ENCODE measurements at regions not wholly inside any gene's neighbourhood (a gene's known extent, or its start where the extent isn't known, plus 50 kb on each side); places are given as distances from the start of the nearest gene placed in this dataset.
A peak's percentile ranks its signal among the peaks of the same experiment; 100 is the strongest.

- no peaks in the 10 kb centered on the region for H3K36me3 ChIP-seq
- DNase-seq = no peak
Observed at GRCh38 chr3:180375831-180376230, 226.1 kb upstream of the TTC14 start.

GRCh38 chr3:180378496-180378895 lies 223.5 kb upstream of the TTC14 start:
- no peak for DNase-seq
- Histone ChIP-seq H3K4me3 (no peak overlapping the region), H3K9me3 (replicated peaks) (no peaks in the 10 kb centered on the region), H3K36me3 (no peaks in the 10 kb centered on the region), H3K27me3 (no peaks in the 10 kb centered on the region), H3K27ac (no peak overlapping the region), H3K4me1 (no peaks in the 10 kb centered on the region)

More at GRCh38 chr3:180375831-180376230, 226.1 kb upstream of the TTC14 start:
- Histone ChIP-seq H3K27ac (no peak overlapping the region), H3K9me3 (replicated peaks) (no peaks in the 10 kb centered on the region), H3K4me1 (no peaks in the 10 kb centered on the region), H3K27me3 (no peaks in the 10 kb centered on the region), H3K4me3 (no peak overlapping the region)

GRCh38 chr3:180382638-180383180 lies 219.3 kb upstream of the TTC14 start:
- Histone ChIP-seq H3K27ac (no peak overlapping the region), H3K27me3 (no peaks in the 10 kb centered on the region), H3K4me3 (no peak overlapping the region), H3K9me3 (replicated peaks) (no peaks in the 10 kb centered on the region), H3K4me1 (no peaks in the 10 kb centered on the region), H3K36me3 (no peaks in the 10 kb centered on the region)
- no peak for DNase-seq

- DNase-seq = no peak
- no peaks in the 10 kb centered on the region for H3K36me3 ChIP-seq
- H3K4me3 ChIP-seq = no peak overlapping the region
- H3K9me3 ChIP-seq (replicated peaks) = no peaks in the 10 kb centered on the region
- no peak overlapping the region for H3K27ac ChIP-seq
- H3K4me1 ChIP-seq = no peaks in the 10 kb centered on the region
- no peaks in the 10 kb centered on the region for H3K27me3 ChIP-seq
Observed at GRCh38 chr3:180383332-180384020, 218.5 kb upstream of the TTC14 start.

GRCh38 chr3:180390313-180390712 lies 211.7 kb upstream of the TTC14 start:
- DNase-seq = no peak
- H3K9me3 ChIP-seq (replicated peaks) = no peaks in the 10 kb centered on the region

GRCh38 chr3:180391001-180391400 lies 211.0 kb upstream of the TTC14 start:
- Histone ChIP-seq H3K36me3 (no peaks in the 10 kb centered on the region), H3K27ac (no peak overlapping the region), H3K4me3 (no peak overlapping the region), H3K27me3 (no peaks in the 10 kb centered on the region), H3K4me1 (no peaks in the 10 kb centered on the region), H3K9me3 (replicated peaks) (no peaks in the 10 kb centered on the region)
- no peak for DNase-seq

More at GRCh38 chr3:180390313-180390712, 211.7 kb upstream of the TTC14 start:
- Histone ChIP-seq H3K27me3 (no peaks in the 10 kb centered on the region), H3K4me1 (no peaks in the 10 kb centered on the region), H3K27ac (no peak overlapping the region), H3K36me3 (no peaks in the 10 kb centered on the region), H3K4me3 (no peak overlapping the region)

GRCh38 chr3:180401226-180401625 lies 200.7 kb upstream of the TTC14 start:
- no peak for DNase-seq

GRCh38 chr3:180402471-180403073 lies 199.4 kb upstream of the TTC14 start:
- H3K4me3 ChIP-seq = no peak overlapping the region

More at GRCh38 chr3:180401226-180401625, 200.7 kb upstream of the TTC14 start:
- Histone ChIP-seq H3K27ac (no peak overlapping the region), H3K4me3 (no peak overlapping the region), H3K27me3 (no peaks in the 10 kb centered on the region), H3K9me3 (replicated peaks) (no peaks in the 10 kb centered on the region), H3K36me3 (no peaks in the 10 kb centered on the region), H3K4me1 (no peaks in the 10 kb centered on the region)

GRCh38 chr3:180403156-180403555 lies 198.8 kb upstream of the TTC14 start:
- no peaks in the 10 kb centered on the region for H3K4me1 ChIP-seq
- no peaks in the 10 kb centered on the region for H3K9me3 ChIP-seq (replicated peaks)
- DNase-seq = no peak
- H3K27ac ChIP-seq = no peak overlapping the region
- H3K27me3 ChIP-seq = no peaks in the 10 kb centered on the region
- H3K4me3 ChIP-seq = no peak overlapping the region
- no peaks in the 10 kb centered on the region for H3K36me3 ChIP-seq

More at GRCh38 chr3:180402471-180403073, 199.4 kb upstream of the TTC14 start:
- H3K36me3 ChIP-seq = no peaks in the 10 kb centered on the region
- H3K9me3 ChIP-seq (replicated peaks) = no peaks in the 10 kb centered on the region
- H3K4me1 ChIP-seq = no peaks in the 10 kb centered on the region
- no peak for DNase-seq
- no peaks in the 10 kb centered on the region for H3K27me3 ChIP-seq
- H3K27ac ChIP-seq = no peak overlapping the region

- no peak for DNase-seq
- Histone ChIP-seq H3K4me3 (no peak overlapping the region), H3K36me3 (no peaks in the 10 kb centered on the region), H3K9me3 (replicated peaks) (no peaks in the 10 kb centered on the region), H3K4me1 (no peaks in the 10 kb centered on the region), H3K27ac (no peak overlapping the region), H3K27me3 (no peaks in the 10 kb centered on the region)
Observed at GRCh38 chr3:180408654-180409053, 193.3 kb upstream of the TTC14 start.

GRCh38 chr3:180409170-180409569 lies 192.8 kb upstream of the TTC14 start:
- Histone ChIP-seq H3K27ac (no peak overlapping the region), H3K9me3 (replicated peaks) (no peaks in the 10 kb centered on the region), H3K27me3 (no peaks in the 10 kb centered on the region), H3K36me3 (no peaks in the 10 kb centered on the region), H3K4me1 (no peaks in the 10 kb centered on the region), H3K4me3 (no peak overlapping the region)
- DNase-seq = no peak

GRCh38 chr3:180409883-180410282 lies 192.1 kb upstream of the TTC14 start:
- Histone ChIP-seq H3K27me3 (no peaks in the 10 kb centered on the region), H3K36me3 (no peaks in the 10 kb centered on the region), H3K4me1 (no peaks in the 10 kb centered on the region), H3K27ac (no peak overlapping the region), H3K9me3 (replicated peaks) (no peaks in the 10 kb centered on the region), H3K4me3 (no peak overlapping the region)
- no peak for DNase-seq

GRCh38 chr3:180414157-180414556 lies 187.8 kb upstream of the TTC14 start:
- H3K36me3 ChIP-seq = no peaks in the 10 kb centered on the region
- no peak for DNase-seq
- no peaks in the 10 kb centered on the region for H3K9me3 ChIP-seq (replicated peaks)
- no peak overlapping the region for H3K4me3 ChIP-seq
- no peak overlapping the region for H3K27ac ChIP-seq
- H3K4me1 ChIP-seq = no peaks in the 10 kb centered on the region
- H3K27me3 ChIP-seq = no peaks in the 10 kb centered on the region

GRCh38 chr3:180416111-180416594 lies 185.8 kb upstream of the TTC14 start:
- Histone ChIP-seq H3K36me3 (no peaks in the 10 kb centered on the region), H3K4me1 (no peaks in the 10 kb centered on the region), H3K9me3 (replicated peaks) (no peaks in the 10 kb centered on the region), H3K27ac (no peak overlapping the region), H3K4me3 (no peak overlapping the region), H3K27me3 (no peaks in the 10 kb centered on the region)
- DNase-seq = peak in 1 of 2 experiments; percentile 22

- Histone ChIP-seq H3K4me3 (no peak overlapping the region), H3K27ac (no peak overlapping the region), H3K9me3 (replicated peaks) (no peaks in the 10 kb centered on the region), H3K27me3 (no peaks in the 10 kb centered on the region), H3K4me1 (no peaks in the 10 kb centered on the region), H3K36me3 (no peaks in the 10 kb centered on the region)
- DNase-seq = no peak
Observed at GRCh38 chr3:180417241-180417640, 184.7 kb upstream of the TTC14 start.
